Fibroblast of lung (primary cell): ENCODE measurements at regions not wholly inside any gene's neighbourhood (a gene's known extent, or its start where the extent isn't known, plus 50 kb on each side); places are given as distances from the start of the nearest gene placed in this dataset.
"Not testable (repeated sequence)": the region's sequence is repeated elsewhere in the genome, so short reads cannot be mapped to it uniquely, and the experiment has no call there.

Source experiments
- EZH2 ChIP-seq: IDR thresholded peaks from 2 replicates; pipeline ENCODE4 v1.5.1; 2012; ENCODE audit warnings: low read length, control low read depth, mild to moderate bottlenecking; ENCODE audit errors: missing control alignments
- TF ChIP-seq, protein P1 (sequence below), 2 donors: IDR thresholded peaks in 1 of 2; conservative IDR thresholded peaks in 1 of 2; 1 replicate in 1 of 2; 2 replicates in 1 of 2; pipeline ENCODE4 v1.5.1; 2011 to 2012; ENCODE audit warnings: low read length in 2 of 2, control low read depth in 1 of 2, inconsistent platforms in 1 of 2, low read depth in 1 of 2, mild to moderate bottlenecking in 1 of 2

DNA sequence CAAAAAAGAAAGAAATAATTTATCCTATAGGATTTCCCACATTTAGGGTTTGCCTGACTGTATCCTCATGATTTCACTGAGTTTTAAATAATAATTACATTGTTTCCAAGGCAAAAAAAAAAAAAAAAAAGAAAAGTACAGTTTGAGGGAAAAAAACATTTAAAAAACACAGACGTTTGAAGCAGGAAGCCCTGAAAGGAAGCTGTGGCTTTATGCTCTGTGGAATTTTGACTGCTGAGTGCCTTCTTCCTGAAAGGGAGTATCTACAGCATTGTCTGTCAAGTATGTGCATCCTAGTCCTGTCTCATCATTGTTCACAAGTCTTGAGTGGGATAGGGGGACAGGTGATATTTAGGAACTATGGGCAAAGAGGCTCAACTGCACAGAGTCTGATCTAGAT, 493.3 kb downstream of the RPIA start:
- TF ChIP-seq, protein P1, sequence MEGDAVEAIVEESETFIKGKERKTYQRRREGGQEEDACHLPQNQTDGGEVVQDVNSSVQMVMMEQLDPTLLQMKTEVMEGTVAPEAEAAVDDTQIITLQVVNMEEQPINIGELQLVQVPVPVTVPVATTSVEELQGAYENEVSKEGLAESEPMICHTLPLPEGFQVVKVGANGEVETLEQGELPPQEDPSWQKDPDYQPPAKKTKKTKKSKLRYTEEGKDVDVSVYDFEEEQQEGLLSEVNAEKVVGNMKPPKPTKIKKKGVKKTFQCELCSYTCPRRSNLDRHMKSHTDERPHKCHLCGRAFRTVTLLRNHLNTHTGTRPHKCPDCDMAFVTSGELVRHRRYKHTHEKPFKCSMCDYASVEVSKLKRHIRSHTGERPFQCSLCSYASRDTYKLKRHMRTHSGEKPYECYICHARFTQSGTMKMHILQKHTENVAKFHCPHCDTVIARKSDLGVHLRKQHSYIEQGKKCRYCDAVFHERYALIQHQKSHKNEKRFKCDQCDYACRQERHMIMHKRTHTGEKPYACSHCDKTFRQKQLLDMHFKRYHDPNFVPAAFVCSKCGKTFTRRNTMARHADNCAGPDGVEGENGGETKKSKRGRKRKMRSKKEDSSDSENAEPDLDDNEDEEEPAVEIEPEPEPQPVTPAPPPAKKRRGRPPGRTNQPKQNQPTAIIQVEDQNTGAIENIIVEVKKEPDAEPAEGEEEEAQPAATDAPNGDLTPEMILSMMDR (conservative IDR thresholded peaks at IDR 0.05 in 1 of 2, IDR thresholded peaks at IDR 0.05 in 1 of 2; ENCODE audit: low read depth in 1 of 2, low read length in 2 of 2), result not testable (repeated sequence)
- TF ChIP-seq EZH2, result not testable (repeated sequence)
